Right lobe of liver (tissue), 6 donors: ENCODE measurements at regions not wholly inside any gene's neighbourhood (a gene's known extent, or its start where the extent isn't known, plus 50 kb on each side); places are given as distances from the start of the nearest gene placed in this dataset.
"Not testable (repeated sequence)": the region's sequence is repeated elsewhere in the genome, so short reads cannot be mapped to it uniquely, and the experiment has no call there.

ENCODE experiments used
- ATAC-seq, 4 donors: fragments of 200-7000 bp; cut with Tn5 transposase; one replicate each; pipeline ENCODE4 v1.9.1; 2020; ENCODE audit warnings: mild to moderate bottlenecking in 4 of 4, moderate library complexity in 4 of 4
- DNase-seq, 3 donors: peaks; one replicate each; pipeline ENCODE4 v3.0.0-alpha.2; 2020
- H3K27ac ChIP-seq, 3 donors: fragments of 200-600 bp; one replicate each; pipeline ENCODE4 v1.8.0; 2022
- H3K27me3 ChIP-seq, 2 donors: fragments of 200-600 bp; one replicate each; pipeline ENCODE4 v1.8.0; 2022
- H3K36me3 ChIP-seq, 4 donors: fragments of 200-600 bp; sonication (generic) in 1 of 4; one replicate each; pipeline versions ENCODE4 v1.5.1 to v1.8.0; 2017 to 2022; ENCODE audit warnings: control low read depth in 1 of 4
- H3K4me1 ChIP-seq, 4 donors: fragments of 200-600 bp; sonication (generic) in 1 of 4; one replicate each; pipeline versions ENCODE4 v1.5.1 to v1.8.0; 2017 to 2022; ENCODE audit warnings: control low read depth in 1 of 4
- H3K4me3 ChIP-seq, 3 donors: fragments of 200-600 bp; one replicate each; pipeline ENCODE4 v1.8.0; 2022
- H3K9me3 ChIP-seq, 4 donors: fragments of 200-600 bp; sonication (generic) in 1 of 4; one replicate each; pipeline versions ENCODE4 v1.5.1 to v1.8.0; 2017 to 2022; ENCODE audit warnings: control low read depth in 1 of 4
- POLR2A ChIP-seq: fragments of 450-650 bp; IDR thresholded peaks from one replicate; pipeline ENCODE4 v1.6.1; 2017; ENCODE audit warnings: antibody characterized with exemption, mild to moderate bottlenecking
- WGBS: methylation state at CpG from one replicate; pipeline ENCODE4 v1.1.6; 2018; ENCODE audit warnings: low coverage, low lambda C conversion rate; ENCODE audit not compliant: insufficient coverage; ENCODE audit errors: missing lambda C conversion rate; 5-methylcytosine and 5-hydroxymethylcytosine counted together
- intact Hi-C, 2 donors: fragments of 100-400 bp; cut with DNase I; formaldehyde crosslinking; loops; one replicate each; pipeline versions ENCODE4 v1.11.2 to v1.14.1; 2022
- TF ChIP-seq, protein P1 (sequence below), 4 donors: fragments of 200-600 bp in 3 of 4; fragments of 450-650 bp in 1 of 4; IDR thresholded peaks; one replicate each; pipeline versions ENCODE4 v1.5.1 to v1.8.0; 2016 to 2022; ENCODE audit warnings: antibody characterized with exemption in 4 of 4, mild to moderate bottlenecking in 2 of 4
- donor health status: DM: no; HTN: yes; CAD: no.
- donor health status: DM: no; HTN: no; CAD: no.
- donor health status: DM: no; HTN: no; CAD: no.
- donor health status: DM: no; HTN: yes; CAD: no.
- donor health status: DM: no; HTN: yes; CAD: no.

DNA sequence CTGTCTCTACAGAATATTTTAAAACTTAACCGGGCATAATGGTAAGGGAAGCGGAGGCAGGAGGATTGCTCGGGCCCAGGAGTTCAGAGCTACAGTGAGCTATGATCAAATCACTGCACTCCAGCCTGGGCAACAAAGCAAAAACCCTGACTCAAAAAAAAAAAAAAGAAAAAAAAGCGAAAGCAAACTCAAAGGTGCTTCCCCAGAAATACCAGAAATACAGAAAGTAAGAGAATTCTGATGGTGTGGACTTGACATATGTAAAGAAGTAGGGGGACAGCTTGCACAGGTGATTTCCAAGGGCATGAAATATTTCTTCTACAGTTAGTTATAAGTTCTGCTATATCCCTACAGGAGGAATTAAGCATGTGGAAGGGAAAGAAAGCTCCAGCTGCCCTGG lies 69.7 kb upstream of the APBB1IP start:
- H3K9me3 ChIP-seq, result no peaks in the 10 kb centered on the region
- no peaks in the 10 kb centered on the region for H3K4me1 ChIP-seq
- WGBS, result 20% methylated on average over 2 of the region's 4 CpGs
- no peak for TF ChIP-seq POLR2A
- TF ChIP-seq, protein P1, sequence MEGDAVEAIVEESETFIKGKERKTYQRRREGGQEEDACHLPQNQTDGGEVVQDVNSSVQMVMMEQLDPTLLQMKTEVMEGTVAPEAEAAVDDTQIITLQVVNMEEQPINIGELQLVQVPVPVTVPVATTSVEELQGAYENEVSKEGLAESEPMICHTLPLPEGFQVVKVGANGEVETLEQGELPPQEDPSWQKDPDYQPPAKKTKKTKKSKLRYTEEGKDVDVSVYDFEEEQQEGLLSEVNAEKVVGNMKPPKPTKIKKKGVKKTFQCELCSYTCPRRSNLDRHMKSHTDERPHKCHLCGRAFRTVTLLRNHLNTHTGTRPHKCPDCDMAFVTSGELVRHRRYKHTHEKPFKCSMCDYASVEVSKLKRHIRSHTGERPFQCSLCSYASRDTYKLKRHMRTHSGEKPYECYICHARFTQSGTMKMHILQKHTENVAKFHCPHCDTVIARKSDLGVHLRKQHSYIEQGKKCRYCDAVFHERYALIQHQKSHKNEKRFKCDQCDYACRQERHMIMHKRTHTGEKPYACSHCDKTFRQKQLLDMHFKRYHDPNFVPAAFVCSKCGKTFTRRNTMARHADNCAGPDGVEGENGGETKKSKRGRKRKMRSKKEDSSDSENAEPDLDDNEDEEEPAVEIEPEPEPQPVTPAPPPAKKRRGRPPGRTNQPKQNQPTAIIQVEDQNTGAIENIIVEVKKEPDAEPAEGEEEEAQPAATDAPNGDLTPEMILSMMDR (IDR thresholded peaks at IDR 0.05), result no peak
- H3K4me3 ChIP-seq, result no peak overlapping the region
- no peaks in the 10 kb centered on the region for H3K36me3 ChIP-seq
- intact Hi-C loops, result no loop called here
- H3K27ac ChIP-seq, result no peak overlapping the region
- H3K27me3 ChIP-seq, result no peaks in the 10 kb centered on the region
- DNase-seq (no peak), ATAC-seq (no peak)

DNA sequence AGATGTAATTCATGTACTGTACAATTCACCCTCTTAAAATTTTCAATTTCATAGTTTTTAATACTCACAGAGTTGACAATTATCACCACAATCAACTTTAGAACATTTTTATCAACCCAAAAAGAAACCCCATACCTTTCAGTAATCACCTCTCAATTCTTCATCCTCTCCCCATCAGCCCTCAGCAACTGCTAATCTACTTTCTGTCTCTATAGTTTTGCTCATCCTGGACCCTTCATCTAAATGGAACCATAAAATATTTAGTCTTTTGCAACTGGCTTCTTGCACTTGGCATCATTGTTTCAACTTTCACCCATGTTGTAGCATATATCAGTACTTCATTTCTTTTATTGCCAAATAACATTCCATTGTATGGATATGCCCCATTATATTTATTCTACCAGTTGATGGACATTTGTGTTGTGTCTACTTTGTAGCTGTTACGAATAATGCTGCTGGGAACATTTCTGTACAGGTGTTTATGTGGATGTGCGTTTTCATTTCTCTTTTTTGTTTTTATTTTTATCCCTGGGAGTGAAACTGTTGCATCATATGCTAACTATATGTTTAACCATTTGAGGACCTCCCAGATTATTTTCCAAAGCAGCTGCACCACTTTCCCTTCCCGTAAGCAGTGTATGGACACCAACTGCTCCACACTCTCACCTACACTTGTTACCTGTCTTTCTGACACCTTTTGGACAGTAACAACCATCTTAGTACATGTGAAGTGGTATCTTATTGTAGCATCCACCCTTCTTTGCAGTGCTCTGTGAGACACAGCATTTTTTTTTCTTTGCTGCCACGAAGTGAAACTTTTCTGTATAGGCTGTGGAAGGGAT lies 65.4 kb upstream of the APBB1IP start:
- H3K27me3 ChIP-seq, result no peaks in the 10 kb centered on the region
- no peak overlapping the region for H3K4me3 ChIP-seq
- H3K4me1 ChIP-seq, result no peaks in the 10 kb centered on the region
- no peaks in the 10 kb centered on the region for H3K36me3 ChIP-seq
- TF ChIP-seq, protein P1 (IDR thresholded peaks at IDR 0.05), result no peak
- no peak for TF ChIP-seq POLR2A
- no peak for DNase-seq
- ATAC-seq, result no peak
- H3K9me3 ChIP-seq, result no peaks in the 10 kb centered on the region
- WGBS, result 43% methylated on average over 4 of the region's 4 CpGs
- intact Hi-C loops, result no loop called here
- H3K27ac ChIP-seq, result no peak overlapping the region

DNA sequence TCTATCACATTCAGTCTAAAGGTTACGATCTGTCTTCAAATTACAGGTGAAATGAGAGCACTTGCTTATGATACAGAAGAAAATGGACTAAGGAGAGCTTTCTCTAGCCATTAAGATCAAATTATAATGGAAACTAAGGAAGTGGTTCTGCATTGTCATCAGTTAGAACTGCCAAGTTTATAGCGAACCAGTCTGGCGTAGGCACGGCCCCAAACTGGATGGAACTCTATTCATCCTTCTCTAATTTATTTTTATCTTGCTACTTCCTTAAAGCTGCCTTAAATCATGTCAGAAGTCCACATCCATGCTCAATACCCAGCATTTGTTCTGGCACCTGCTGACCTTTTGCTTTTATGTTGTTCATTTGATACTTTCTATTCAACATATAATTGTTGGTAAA lies 63.7 kb upstream of the APBB1IP start:
- intact Hi-C loops, result no loop called here
- 65% methylated on average over 4 of the region's 4 CpGs for WGBS
- no peaks in the 10 kb centered on the region for H3K36me3 ChIP-seq
- H3K4me3 ChIP-seq, result no peak overlapping the region
- no peaks in the 10 kb centered on the region for H3K27me3 ChIP-seq
- no peak overlapping the region for H3K27ac ChIP-seq
- ATAC-seq, result peak in 2 of 4 donors; percentile 35 to 38
- H3K4me1 ChIP-seq, result no peaks in the 10 kb centered on the region
- no peak for DNase-seq
- TF ChIP-seq, protein P1 (IDR thresholded peaks at IDR 0.05), result no peak
- TF ChIP-seq POLR2A, result no peak
- H3K9me3 ChIP-seq, result no peaks in the 10 kb centered on the region

DNA sequence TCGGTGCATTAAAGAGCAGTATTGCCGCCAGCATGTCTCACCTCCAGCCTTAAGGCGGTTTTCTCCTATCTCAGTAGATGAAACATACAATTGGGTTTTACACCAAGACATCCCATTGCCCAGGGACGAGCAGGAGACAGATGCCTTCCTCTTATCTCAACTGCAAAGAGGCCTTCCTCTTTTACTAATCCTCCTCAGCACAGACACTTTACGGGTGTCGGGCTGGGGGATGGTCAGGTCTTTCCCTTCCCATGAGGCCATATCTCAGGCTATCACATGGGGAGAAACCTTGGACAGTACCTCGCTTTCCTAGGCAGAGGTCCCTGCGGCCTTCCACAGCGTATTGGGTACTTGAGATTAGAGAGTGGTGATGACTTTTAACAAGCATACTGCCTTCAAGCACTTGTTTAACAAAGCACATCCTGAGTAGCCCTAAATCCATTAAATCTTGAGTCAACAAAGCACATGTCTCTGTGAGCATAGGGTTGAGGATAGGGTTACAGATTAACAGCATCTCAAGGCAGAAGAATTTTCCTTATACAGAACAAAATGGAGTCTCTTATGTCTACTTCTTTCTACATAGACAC lies 60.8 kb upstream of the APBB1IP start:
- H3K27me3 ChIP-seq, H3K36me3 ChIP-seq, H3K9me3 ChIP-seq, ATAC-seq, DNase-seq, intact Hi-C loops, H3K27ac ChIP-seq, H3K4me3 ChIP-seq, H3K4me1 ChIP-seq: not testable (repeated sequence)
- 47% methylated on average over 6 of the region's 9 CpGs for WGBS

DNA sequence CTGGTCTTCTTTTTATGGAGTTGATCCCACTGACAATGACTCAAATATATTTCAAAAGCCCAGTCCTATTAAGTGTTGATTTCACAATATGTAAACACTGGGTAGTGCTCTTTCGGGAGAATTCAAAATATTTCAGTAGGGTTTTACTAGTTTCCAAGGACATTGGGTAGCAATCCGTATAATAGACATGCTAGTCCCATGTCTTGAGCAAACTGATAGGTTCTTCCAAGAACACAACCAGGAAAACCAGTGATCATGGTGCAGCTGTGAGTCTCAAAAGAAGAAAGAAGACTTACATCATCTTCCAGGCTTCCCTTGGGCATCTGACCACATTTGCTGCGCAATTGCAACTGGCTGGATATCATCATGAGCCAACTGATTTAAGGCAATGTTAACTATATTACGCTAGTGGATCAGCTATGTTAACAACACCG lies 59.3 kb upstream of the APBB1IP start:
- DNase-seq, result no peak
- 28% methylated on average over 5 of the region's 5 CpGs for WGBS
- no peak overlapping the region for H3K27ac ChIP-seq

More for the DNA sequence above, 59.3 kb upstream of the APBB1IP start:
- ATAC-seq, result no peak
- no peaks in the 10 kb centered on the region for H3K36me3 ChIP-seq
- TF ChIP-seq, protein P1 (IDR thresholded peaks at IDR 0.05), result no peak
- no peak for TF ChIP-seq POLR2A
- H3K27me3 ChIP-seq, result no peaks in the 10 kb centered on the region
- no peaks in the 10 kb centered on the region for H3K9me3 ChIP-seq
- intact Hi-C loops, result no loop called here
- no peaks in the 10 kb centered on the region for H3K4me1 ChIP-seq
- no peak overlapping the region for H3K4me3 ChIP-seq
